ENCODE measurements at regions not wholly inside any gene's neighbourhood (a gene's known extent, or its start where the extent isn't known, plus 50 kb on each side); places are given as distances from the start of the nearest gene placed in this dataset.

DNA sequence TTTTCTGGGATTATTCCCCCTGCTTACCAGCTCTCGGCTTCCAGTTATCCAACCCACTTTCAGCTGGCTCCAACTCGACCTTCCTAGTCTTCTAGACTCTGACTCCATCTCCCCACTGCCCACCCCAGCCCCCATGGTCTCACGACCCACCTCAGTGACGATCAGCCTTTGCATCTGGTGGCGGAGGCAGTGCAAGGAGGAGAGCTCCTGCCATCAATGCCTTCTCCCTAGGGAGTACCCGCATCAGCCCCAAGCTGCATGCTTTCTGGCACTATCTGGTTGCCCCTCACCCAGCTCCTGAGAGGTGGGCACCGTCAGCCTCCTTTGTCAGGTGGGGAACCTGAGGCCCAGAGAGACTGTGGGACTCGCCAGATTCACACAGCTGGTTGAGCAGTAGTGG is 72.6 kb upstream of the RPL38 start:
- TF ChIP-seq SPI1 (IDR thresholded peaks at IDR 0.05; ENCODE audit: low read depth, low read length) (no peak), POLR2AphosphoS5 (IDR thresholded peaks at IDR 0.05; ENCODE audit: low read depth, low read length) (no peak)

Measured in GM12891 (cell line).